ENCODE measurements at regions not wholly inside any gene's neighbourhood (a gene's known extent, or its start where the extent isn't known, plus 50 kb on each side); places are given as distances from the start of the nearest gene placed in this dataset.

DNA sequence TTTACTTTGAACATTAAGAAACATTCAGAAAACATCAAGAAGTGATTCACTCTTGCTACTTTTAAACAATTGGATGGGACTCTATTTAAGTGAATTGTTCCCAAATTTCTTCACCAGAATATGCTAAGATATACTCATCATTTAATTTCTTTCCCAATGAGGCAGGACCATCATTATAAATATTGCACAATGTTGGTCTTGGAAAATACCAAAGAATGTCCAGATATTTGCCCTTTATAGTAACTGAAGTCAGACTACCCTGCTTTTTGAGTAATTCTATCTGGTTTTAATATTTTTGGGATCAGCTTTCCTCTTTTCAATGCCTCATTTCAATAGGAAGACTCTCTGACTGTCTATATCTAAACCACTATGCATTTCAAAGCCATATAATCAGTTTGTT is 129.4 kb upstream of the TENM3 start:
- H3K36me3 ChIP-seq (ENCODE audit: insufficient read depth, low read length): no peaks in the 10 kb centered on the region
- H3K79me2 ChIP-seq (ENCODE audit: insufficient read depth, low read length): no peaks in the 10 kb centered on the region
- TF ChIP-seq, protein P1, sequence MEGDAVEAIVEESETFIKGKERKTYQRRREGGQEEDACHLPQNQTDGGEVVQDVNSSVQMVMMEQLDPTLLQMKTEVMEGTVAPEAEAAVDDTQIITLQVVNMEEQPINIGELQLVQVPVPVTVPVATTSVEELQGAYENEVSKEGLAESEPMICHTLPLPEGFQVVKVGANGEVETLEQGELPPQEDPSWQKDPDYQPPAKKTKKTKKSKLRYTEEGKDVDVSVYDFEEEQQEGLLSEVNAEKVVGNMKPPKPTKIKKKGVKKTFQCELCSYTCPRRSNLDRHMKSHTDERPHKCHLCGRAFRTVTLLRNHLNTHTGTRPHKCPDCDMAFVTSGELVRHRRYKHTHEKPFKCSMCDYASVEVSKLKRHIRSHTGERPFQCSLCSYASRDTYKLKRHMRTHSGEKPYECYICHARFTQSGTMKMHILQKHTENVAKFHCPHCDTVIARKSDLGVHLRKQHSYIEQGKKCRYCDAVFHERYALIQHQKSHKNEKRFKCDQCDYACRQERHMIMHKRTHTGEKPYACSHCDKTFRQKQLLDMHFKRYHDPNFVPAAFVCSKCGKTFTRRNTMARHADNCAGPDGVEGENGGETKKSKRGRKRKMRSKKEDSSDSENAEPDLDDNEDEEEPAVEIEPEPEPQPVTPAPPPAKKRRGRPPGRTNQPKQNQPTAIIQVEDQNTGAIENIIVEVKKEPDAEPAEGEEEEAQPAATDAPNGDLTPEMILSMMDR (IDR thresholded peaks at IDR 0.05; ENCODE audit: extremely low read depth, low read depth, low read length): no peak
- no peaks in the 10 kb centered on the region for H3K9me3 ChIP-seq (ENCODE audit: low read depth, low read length)
- no peaks in the 10 kb centered on the region for H3K27me3 ChIP-seq (ENCODE audit: insufficient read depth, low read length)
- H3K4me3 ChIP-seq (ENCODE audit: insufficient read depth, low read length): no peak overlapping the region
- no peak overlapping the region for H3K27ac ChIP-seq (ENCODE audit: low read depth, low read length)
- no peaks in the 10 kb centered on the region for H3K4me1 ChIP-seq (ENCODE audit: insufficient read depth, low read length)
- H2AFZ ChIP-seq (ENCODE audit: low read length): no peak overlapping the region
- no peak overlapping the region for H3K4me2 ChIP-seq (ENCODE audit: insufficient read depth, low read length)
- no peak for DNase-seq (ENCODE audit: insufficient read length, low spot score, missing footprints)
- no peaks in the 10 kb centered on the region for H4K20me1 ChIP-seq (ENCODE audit: insufficient read depth, low read length)

DNA sequence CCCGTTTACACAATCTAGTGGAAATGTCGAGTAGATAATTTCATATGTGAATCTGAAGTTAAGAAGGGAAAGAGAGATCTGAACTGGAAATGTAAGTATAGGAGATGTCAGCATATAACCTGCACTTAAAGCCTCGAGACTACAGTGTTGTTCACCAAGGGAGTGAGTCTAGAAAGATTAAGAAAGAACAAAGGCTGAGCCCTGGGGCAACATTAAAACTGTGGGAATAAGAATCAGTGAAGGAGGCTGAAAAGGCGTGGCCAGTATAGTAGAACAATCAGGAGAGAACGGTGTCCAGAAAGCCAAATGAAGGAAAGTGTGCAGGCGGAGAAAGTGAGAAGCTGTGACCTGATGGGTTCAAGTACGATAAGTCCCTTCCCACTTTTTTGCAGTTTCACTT is 118.8 kb upstream of the TENM3 start:
- H3K4me1 ChIP-seq (ENCODE audit: insufficient read depth, low read length): peaks cover 12% of the 10 kb centered on the region
- no peak overlapping the region for H3K4me3 ChIP-seq (ENCODE audit: insufficient read depth, low read length)
- no peaks in the 10 kb centered on the region for H3K27me3 ChIP-seq (ENCODE audit: insufficient read depth, low read length)
- no peak overlapping the region for H3K4me2 ChIP-seq (ENCODE audit: insufficient read depth, low read length)
- H3K79me2 ChIP-seq (ENCODE audit: insufficient read depth, low read length): no peaks in the 10 kb centered on the region
- H3K9me3 ChIP-seq (ENCODE audit: low read depth, low read length): peaks cover 5% of the 10 kb centered on the region
- DNase-seq (ENCODE audit: insufficient read length, low spot score, missing footprints): no peak
- H2AFZ ChIP-seq (ENCODE audit: low read length): no peak overlapping the region
- no peak overlapping the region for H3K27ac ChIP-seq (ENCODE audit: low read depth, low read length)
- H3K36me3 ChIP-seq (ENCODE audit: insufficient read depth, low read length): no peaks in the 10 kb centered on the region
- TF ChIP-seq, protein P1 (IDR thresholded peaks at IDR 0.05; ENCODE audit: extremely low read depth, low read depth, low read length): no peak
- H4K20me1 ChIP-seq (ENCODE audit: insufficient read depth, low read length): no peaks in the 10 kb centered on the region

DNA sequence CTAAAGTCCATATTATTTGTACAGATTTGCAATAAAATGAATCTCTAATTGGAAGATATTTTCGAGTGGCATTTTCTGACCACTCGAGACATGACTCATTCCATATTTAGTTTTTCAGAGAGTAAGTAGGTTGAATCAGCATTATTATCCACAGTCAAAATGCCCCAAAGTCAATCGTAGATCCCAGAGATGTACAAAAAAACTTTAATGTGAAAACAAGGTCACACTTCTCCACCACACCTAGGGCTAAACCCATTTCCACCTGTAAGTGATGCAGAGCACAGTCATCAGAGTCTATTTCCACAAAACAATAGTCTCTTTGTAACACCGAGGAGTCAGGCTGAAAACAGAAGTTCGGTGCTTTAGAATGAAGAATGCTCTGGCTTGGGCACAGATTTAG is 117.1 kb upstream of the TENM3 start:
- Histone ChIP-seq H3K4me1 (ENCODE audit: insufficient read depth, low read length) (peaks cover 12% of the 10 kb centered on the region), H3K27ac (ENCODE audit: low read depth, low read length) (peak overlapping the region; percentile 13), H3K4me3 (ENCODE audit: insufficient read depth, low read length) (peak overlapping the region; percentile 50), H3K27me3 (ENCODE audit: insufficient read depth, low read length) (no peaks in the 10 kb centered on the region), H3K36me3 (ENCODE audit: insufficient read depth, low read length) (no peaks in the 10 kb centered on the region), H2AFZ (ENCODE audit: low read length) (peak overlapping the region; percentile 83), H3K9me3 (ENCODE audit: low read depth, low read length) (peaks cover 5% of the 10 kb centered on the region), H3K4me2 (ENCODE audit: insufficient read depth, low read length) (peak overlapping the region; percentile 75), H4K20me1 (ENCODE audit: insufficient read depth, low read length) (no peaks in the 10 kb centered on the region), H3K79me2 (ENCODE audit: insufficient read depth, low read length) (no peaks in the 10 kb centered on the region)
- TF ChIP-seq, protein P1 (IDR thresholded peaks at IDR 0.05; ENCODE audit: extremely low read depth, low read depth, low read length): no peak
- DNase-seq (ENCODE audit: insufficient read length, low spot score, missing footprints): peak; percentile 66

DNA sequence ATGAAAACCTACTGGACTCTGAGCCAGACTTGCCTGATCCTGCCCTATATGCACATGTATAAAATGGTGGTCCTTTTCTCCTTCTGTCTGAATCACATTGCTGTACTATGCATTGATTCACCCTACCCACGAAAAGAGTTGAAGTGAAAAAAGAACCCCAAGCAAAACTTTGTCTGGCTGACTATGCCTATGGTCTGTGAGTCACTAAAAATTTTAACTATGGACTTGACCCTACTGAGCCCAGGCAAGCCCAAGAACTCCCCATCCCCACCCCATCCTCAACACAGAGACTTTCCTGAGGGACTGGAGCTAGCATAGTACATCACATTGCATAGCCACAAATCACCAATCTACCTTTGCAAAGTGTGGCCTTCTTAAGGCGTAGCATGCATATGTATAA is 116.6 kb upstream of the TENM3 start:
- Histone ChIP-seq H3K9me3 (ENCODE audit: low read depth, low read length) (peaks cover 5% of the 10 kb centered on the region), H3K36me3 (ENCODE audit: insufficient read depth, low read length) (no peaks in the 10 kb centered on the region), H3K27ac (ENCODE audit: low read depth, low read length) (peak overlapping the region; percentile 13), H3K4me3 (ENCODE audit: insufficient read depth, low read length) (peak overlapping the region; percentile 50), H4K20me1 (ENCODE audit: insufficient read depth, low read length) (no peaks in the 10 kb centered on the region), H3K27me3 (ENCODE audit: insufficient read depth, low read length) (no peaks in the 10 kb centered on the region), H3K4me1 (ENCODE audit: insufficient read depth, low read length) (peaks cover 12% of the 10 kb centered on the region), H3K4me2 (ENCODE audit: insufficient read depth, low read length) (peak overlapping the region; percentile 75), H3K79me2 (ENCODE audit: insufficient read depth, low read length) (no peaks in the 10 kb centered on the region), H2AFZ (ENCODE audit: low read length) (peak overlapping the region; percentile 83)
- DNase-seq (ENCODE audit: insufficient read length, low spot score, missing footprints): peak; percentile 59
- TF ChIP-seq, protein P1 (IDR thresholded peaks at IDR 0.05; ENCODE audit: extremely low read depth, low read depth, low read length): no peak
